NT2/D1 (cell line): ENCODE measurements at regions not wholly inside any gene's neighbourhood (a gene's known extent, or its start where the extent isn't known, plus 50 kb on each side); places are given as distances from the start of the nearest gene placed in this dataset.

Source experiments
- SUZ12 ChIP-seq: IDR thresholded peaks from 2 replicates; pipeline ENCODE4 v1.6.1; 2011; ENCODE audit not compliant: insufficient read length, insufficient read depth; ENCODE audit errors: extremely low read depth
- YY1 ChIP-seq: IDR thresholded peaks from 2 replicates; pipeline ENCODE4 v1.6.1; 2011; ENCODE audit not compliant: insufficient read length, insufficient read depth
- ZNF274 ChIP-seq: IDR thresholded peaks from 2 replicates; pipeline ENCODE4 v1.6.1; 2011; ENCODE audit warnings: mild to moderate bottlenecking, low read depth, low read length

GRCh38 chr12:107552263-107552662 lies 133.3 kb upstream of the PWP1 start:
- TF ChIP-seq YY1 = no peak
- TF ChIP-seq ZNF274 = no peak
- TF ChIP-seq SUZ12 = no peak
